LNCaP clone FGC (cell line): ENCODE measurements at regions not wholly inside any gene's neighbourhood (a gene's known extent, or its start where the extent isn't known, plus 50 kb on each side); places are given as distances from the start of the nearest gene placed in this dataset.

Experiments used
- DNase-seq: peaks from one replicate; pipeline ENCODE4 v3.0.0-alpha.2; 2011; ENCODE audit warnings: low read depth
- H3K4me3 ChIP-seq: 2 replicates; pipeline ENCODE4 v1.5.1; 2011; ENCODE audit warnings: mild to moderate bottlenecking, low read depth, low read length, control low read depth
- CTCF ChIP-seq: IDR thresholded peaks from 2 replicates; pipeline ENCODE4 v1.5.1; 2012; ENCODE audit warnings: mild to moderate bottlenecking; ENCODE audit not compliant: control insufficient read depth, insufficient read depth; ENCODE audit errors: extremely low read depth

- no peak overlapping the region for H3K4me3 ChIP-seq
- no peak for DNase-seq
- no peak for TF ChIP-seq CTCF
These were observed 232.8 kb upstream of the FOXK1 start for GRCh38 chr7:4449263-4449662.

- no peak for DNase-seq
- TF ChIP-seq CTCF, result peak; percentile 7; the same call in 1 of the 2 replicates
- H3K4me3 ChIP-seq, result no peak overlapping the region
These were observed 231.6 kb upstream of the FOXK1 start for GRCh38 chr7:4450483-4450882.

- no peak for DNase-seq
- TF ChIP-seq CTCF, result no peak
- H3K4me3 ChIP-seq, result no peak overlapping the region
These were observed 221.5 kb upstream of the FOXK1 start for GRCh38 chr7:4460597-4460996.

- DNase-seq, result no peak
- H3K4me3 ChIP-seq, result no peak overlapping the region
- TF ChIP-seq CTCF, result no peak
These were observed 220.6 kb upstream of the FOXK1 start for GRCh38 chr7:4461531-4461930.

GRCh38 chr7:4468320-4469102 lies 213.6 kb upstream of the FOXK1 start:
- no peak overlapping the region for H3K4me3 ChIP-seq

GRCh38 chr7:4470246-4470645 lies 211.8 kb upstream of the FOXK1 start:
- H3K4me3 ChIP-seq, result no peak overlapping the region
- no peak for DNase-seq
- no peak for TF ChIP-seq CTCF

More at GRCh38 chr7:4468320-4469102, 213.6 kb upstream of the FOXK1 start:
- DNase-seq, result no peak
- no peak for TF ChIP-seq CTCF

GRCh38 chr7:4472728-4473127 lies 209.4 kb upstream of the FOXK1 start:
- no peak overlapping the region for H3K4me3 ChIP-seq
- peak; percentile 32 for TF ChIP-seq CTCF
- DNase-seq, result no peak
